ENCODE measurements at regions not wholly inside any gene's neighbourhood (a gene's known extent, or its start where the extent isn't known, plus 50 kb on each side); places are given as distances from the start of the nearest gene placed in this dataset.
"Not testable (repeated sequence)": the region's sequence is repeated elsewhere in the genome, so short reads cannot be mapped to it uniquely, and the experiment has no call there.

DNA sequence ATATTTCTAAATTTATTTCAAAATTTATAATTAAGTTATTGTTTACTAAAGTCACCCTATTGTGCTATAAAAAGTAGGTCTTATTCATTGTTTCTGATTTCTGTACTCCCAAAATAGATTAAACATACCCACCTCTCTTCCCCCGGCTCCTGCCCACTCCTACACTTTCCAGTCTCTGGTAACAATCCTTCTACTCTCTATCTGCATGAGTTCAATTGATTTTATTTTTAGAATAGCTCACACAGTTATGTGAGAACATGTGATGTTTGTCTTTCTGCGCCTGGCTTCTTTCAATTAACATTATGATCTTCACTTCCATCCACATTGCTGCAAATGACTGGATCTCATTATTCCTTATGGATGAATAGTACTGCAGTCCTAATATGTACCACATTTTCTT lies 269.3 kb downstream of the ACTRT1 start:
- DNase-seq (no peak), ATAC-seq (no peak)
- intact Hi-C loops (cut with DNase I), result no loop called here

DNA sequence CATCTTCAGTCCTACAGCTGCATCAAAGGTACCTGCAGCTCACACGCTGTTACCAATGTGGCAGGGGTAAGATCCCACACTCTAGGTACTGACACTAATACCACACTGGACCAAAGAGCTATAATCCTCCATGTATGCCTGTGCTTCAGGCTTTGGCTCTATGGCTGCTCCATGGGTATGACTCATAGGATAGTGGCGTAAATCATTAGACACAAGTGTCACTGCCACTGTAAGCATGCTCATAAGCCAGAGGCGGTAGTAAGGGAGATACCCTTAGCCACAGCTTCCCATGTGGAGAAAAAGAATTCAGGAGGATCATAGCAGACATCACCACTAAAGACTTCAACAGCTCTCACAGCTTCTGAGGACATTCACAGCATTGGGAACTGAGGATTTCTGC lies 287.5 kb downstream of the ACTRT1 start:
- intact Hi-C loops (cut with DNase I), result no loop called here

DNA sequence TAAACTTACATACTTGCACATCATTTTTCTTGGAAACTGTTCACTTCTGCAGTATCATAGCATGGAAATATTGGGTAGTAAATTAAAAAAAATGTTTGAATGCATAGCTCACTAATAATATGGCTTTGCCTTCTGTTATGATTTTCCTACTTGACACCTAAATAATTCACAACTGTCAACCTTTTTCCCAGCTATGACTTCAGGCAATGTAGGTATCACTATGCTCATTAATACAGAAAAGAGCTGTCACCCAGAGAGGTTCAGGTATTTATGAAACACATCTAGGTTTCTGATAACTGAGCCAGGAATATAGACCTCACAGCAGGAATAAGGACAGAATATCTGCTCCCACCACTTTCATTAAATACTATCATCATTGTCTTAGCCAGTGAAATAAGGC lies 289.5 kb downstream of the ACTRT1 start:
- intact Hi-C loops (cut with DNase I), result no loop called here
- no peak for DNase-seq
- no peak for ATAC-seq

More for the DNA sequence above, 287.5 kb downstream of the ACTRT1 start:
- no peak for DNase-seq
- no peak for ATAC-seq

DNA sequence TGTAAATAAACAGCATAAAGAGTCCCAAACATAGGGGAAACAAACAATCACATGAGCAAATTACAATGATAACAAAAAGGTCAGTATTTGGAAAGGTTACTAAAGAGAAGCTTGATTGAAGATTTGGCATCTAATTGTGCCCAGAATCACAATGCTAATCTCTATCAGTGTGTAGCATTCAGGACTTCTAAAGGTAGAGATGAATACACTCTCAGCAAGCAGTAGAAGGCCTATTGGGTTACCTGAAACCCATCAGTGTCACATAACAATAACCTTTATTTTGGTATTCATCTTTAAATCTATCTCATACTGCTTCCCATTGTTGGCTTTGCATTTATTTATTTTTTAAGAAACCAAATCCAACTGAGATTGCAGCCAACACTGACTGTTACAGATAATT lies 319.5 kb downstream of the ACTRT1 start:
- DNase-seq (no peak), ATAC-seq (no peak)
- intact Hi-C loops (cut with DNase I), result no loop called here

DNA sequence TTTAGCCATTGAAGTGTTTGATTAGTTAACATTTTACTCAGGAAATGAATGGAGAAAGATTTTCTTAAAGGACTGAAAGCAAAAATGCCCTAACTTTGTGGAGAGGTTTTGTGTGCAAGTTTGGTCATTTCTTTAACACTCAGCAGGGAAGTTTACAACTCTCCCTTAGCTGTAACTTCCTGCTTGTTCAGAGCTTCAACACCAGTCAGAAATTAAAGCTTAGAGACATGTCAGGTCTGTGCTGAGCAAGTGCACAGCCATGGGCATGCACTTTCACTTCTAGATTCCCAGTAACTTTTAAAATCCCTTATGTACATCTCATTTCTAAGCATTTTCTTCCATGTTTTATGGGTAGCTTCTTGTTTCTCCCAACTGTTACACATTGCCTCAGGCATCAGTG lies 326.0 kb downstream of the ACTRT1 start:
- no peak for ATAC-seq
- intact Hi-C loops (cut with DNase I), result no loop called here

DNA sequence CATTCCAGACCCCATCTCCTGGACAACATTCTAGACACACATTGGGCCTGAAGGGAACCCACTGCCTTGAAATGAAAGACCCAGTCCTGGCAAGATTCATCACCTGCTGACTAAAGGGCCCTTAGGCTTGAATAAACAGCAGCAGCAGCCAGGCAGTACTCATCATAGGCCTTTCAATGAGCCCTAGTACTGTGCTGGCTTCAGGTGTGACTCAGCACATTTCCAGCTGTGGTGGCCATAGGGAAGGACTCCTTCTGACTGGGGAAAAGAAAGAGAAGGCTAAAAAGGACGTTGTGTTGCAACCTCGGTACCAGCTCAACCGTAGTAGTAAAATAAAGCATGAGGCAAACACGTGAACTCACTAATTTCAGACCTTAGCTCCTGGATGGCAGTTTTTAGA lies 344.0 kb downstream of the ACTRT1 start:
- DNase-seq, result no peak
- intact Hi-C loops (cut with DNase I), result no loop called here

More for the DNA sequence above, 326.0 kb downstream of the ACTRT1 start:
- no peak for DNase-seq

DNA sequence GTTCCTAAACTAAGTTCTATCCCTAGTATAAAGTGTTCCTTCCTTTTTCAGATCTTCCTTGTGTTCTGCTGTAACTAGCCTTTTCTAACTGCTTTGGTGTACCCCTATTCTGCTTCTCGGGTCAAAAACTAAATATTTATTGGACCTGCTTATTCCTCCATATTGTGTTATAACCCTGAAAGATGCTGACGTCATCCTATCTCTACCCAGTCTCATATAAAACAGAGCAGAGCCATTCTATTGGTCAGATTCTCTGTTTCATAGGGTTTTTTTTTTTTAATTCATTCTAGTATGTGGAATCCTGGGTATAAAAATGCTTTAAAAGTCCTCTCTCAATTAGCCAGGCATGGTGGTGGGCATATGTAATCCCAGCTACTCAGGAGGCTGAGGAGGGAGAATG lies 349.7 kb downstream of the ACTRT1 start:
- ATAC-seq (no peak), DNase-seq (no peak)
- intact Hi-C loops (cut with DNase I), result no loop called here

More for the DNA sequence above, 344.0 kb downstream of the ACTRT1 start:
- no peak for ATAC-seq

DNA sequence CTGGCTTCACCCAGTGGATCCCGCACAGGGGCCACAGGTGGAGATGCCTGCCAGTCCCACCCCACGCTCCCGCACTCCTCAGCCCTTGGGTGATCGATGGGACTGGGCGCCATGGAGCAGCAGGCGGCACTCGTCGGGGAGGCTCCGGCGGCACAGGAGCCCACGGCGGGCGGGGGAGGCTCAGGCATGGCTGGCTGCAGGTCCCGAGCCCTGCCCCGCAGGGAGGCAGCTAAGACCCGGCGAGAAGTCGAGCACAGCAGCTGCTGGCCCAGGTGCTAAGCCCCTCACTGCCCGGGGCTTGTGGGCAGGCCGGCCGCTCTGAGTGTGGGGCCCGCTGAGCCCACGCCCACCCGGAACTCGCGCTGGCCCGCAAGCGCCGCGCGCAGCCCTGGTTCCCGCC lies 389.3 kb downstream of the ACTRT1 start:
- DNase-seq; intact Hi-C loops (cut with DNase I); ATAC-seq: not testable (repeated sequence)

DNA sequence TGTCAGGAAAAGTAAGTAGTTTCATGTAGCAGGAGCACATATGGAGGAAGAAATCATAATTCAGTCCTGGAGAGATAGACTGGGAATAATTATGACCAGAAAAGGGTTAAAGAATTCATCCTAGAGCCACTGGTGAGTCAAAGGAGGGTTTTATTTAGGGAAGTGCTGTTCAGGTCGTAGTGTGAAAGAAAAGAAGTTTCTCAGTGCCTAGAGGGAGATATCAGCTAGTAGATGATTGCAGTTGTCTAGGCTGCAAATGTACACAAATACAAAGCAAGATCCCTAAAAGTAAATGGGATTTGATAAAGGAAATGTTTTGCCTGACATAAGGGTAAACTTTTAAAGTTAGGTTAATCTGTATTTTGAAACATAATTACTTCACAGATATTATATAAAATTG lies 403.2 kb downstream of the ACTRT1 start:
- no peak for ATAC-seq
- DNase-seq, result no peak
- intact Hi-C loops (cut with DNase I), result no loop called here

DNA sequence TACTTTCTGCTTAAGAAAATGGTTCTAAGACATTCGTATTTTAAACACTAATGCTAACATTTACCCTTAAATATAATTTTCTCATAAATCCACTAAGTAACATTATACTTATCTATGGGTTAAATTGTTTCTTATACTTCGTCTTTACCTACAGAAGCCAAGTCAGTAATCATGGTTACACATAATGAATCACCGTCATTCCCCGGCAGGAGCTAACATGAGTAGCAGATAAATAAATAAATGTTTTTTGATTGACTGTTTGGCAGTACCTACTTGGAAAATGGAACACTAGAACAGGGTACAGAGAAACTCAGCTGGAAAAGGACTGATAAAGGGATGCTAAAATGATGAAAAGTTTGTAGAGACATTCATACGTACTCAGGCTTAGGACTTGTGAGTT lies 430.4 kb downstream of the ACTRT1 start:
- DNase-seq (no peak), ATAC-seq (no peak)
- intact Hi-C loops (cut with DNase I), result no loop called here

DNA sequence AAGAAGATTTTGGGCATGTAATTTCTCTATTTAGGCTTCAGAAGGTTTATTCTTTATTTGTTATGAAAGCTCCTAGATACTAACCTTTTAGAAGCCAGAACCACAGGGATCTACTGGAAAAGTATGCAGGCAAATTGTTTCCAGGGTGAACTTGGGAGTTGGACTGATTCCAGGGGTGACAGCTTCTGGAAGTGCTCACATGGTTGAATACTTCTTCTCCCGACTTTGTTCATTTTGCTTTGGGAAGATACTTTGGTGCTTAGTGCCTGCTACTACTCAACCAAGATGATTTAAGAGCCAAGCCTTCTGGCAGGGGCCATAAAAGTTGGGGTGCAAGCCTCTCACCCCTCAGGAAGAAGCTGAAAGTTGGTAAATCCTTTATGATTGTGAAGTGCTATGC lies 445.6 kb downstream of the ACTRT1 start:
- ATAC-seq (no peak), DNase-seq (no peak)
- intact Hi-C loops (cut with DNase I), result no loop called here

DNA sequence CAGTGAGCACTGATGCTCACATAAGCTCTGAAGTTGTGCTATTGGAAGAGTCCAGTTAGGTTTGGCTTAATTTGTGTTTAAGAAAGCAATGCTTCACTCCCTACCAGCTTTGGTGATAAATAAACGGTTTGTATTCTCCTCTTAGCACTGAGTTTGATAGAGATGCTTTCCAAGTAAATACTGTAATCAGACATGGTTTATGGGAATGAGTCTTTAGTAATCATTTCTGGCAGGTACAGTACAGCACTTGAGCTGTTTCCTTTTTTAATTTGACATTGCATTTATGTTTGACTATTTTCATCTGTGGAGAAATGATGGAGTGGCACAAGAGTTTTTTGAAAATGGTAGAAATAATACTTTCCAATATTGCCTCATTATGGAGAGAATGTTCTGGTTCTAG lies 455.3 kb downstream of the ACTRT1 start:
- no peak for DNase-seq
- intact Hi-C loops (cut with DNase I), result no loop called here
- ATAC-seq, result no peak

DNA sequence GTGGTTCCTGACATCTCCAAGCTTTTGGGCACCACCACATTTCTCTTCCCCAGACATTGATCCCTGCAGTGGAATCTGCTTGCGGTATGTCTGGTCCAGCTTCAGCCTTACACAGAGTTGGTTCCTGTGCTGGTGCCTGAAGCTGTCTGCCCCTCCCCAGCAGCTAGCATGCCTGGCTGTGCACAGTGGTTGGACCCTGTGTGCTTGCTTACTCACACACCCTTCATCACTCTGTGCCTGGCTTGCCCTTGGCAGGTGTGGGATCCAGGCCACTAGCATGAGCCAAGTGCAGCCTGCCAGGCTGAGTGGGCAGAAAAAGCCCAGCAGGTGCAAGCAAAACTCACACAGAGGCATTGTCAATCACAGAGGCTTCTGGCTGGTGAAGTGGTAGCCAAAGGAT lies 473.8 kb downstream of the ACTRT1 start:
- ATAC-seq (peak in 1 of 2 donors; percentile 55), DNase-seq (peak; percentile 23)
- intact Hi-C loops (cut with DNase I), result no loop called here

DNA sequence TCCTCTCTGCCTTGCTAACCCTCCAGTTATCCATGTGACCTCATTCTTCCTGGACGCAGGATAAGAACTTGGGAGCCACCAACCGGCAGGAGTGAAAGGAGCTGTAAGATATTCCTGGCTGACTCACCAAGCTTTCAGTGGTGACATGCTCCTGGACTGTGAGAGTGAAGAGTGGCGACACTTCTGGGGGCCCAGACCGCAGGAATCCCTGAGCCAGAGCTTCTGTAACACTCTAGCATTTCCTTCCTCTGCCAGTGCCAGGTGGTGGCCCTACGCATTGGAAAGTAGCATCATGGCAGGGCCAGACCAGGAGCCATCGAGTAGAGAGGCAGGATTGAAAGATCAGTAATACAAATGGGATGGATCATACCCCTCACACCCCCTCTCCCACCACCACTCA lies 474.3 kb downstream of the ACTRT1 start:
- intact Hi-C loops (cut with DNase I), result no loop called here
- DNase-seq, result no peak
- no peak for ATAC-seq

DNA sequence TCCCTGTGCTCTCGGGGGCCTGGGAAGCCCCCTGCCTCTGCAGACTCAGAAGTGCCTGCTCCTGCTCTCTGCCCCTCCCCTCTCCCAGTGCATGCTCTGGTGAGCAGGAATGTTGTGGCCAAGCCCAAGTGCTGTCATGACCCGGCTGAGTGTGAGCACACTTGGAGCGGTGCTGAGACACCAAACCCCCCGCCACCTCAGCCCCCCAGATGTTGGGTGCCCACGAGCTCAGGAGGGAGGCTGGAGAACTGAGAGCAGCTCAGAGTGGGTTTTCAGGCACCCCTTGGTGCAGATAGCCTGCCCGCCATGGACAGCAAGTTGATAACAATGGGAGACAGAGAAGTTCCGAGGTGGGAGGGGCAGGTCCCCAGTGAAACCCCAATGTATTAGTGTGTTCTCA lies 477.4 kb downstream of the ACTRT1 start:
- intact Hi-C loops (cut with DNase I), result no loop called here
- DNase-seq, result no peak
- no peak for ATAC-seq

DNA sequence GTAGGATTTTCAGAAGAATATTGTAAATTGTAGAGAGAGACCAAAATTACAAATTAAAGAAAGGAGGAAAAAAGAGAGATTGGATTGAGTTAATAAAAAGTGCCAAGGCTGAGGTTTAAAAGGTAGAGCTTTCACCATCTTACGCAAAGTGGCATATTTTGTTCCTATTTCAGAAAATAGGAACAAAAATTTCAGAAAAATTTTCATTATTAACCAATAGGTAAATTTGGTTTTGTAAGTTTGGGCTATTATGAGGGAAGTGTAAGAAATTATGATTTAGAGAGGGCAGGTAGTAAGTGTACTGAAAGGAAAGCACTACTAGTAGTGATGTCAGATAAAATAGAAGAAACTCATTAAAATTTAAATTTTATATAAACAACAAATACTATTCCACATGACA lies 479.7 kb downstream of the ACTRT1 start:
- intact Hi-C loops (cut with DNase I), result no loop called here
- DNase-seq, result no peak
- no peak for ATAC-seq

DNA sequence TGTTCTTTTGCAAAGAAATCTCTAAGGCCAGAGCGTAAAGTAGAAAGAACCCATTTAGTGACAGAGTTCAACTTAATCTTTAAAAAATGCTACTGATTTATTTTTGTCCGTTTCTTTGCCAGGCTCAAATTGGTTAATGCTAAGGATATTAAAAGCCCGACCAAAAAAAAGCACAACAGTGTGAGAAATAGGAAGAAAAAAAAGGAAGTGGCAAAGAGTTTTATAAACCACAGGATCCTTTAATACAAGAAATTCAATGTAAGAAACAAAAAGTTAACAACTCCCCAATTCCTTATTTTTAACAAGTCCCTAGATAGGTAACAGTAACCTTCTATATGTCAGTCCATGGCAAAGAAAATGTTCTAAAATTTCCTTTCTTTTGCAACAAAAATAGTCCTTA lies 480.4 kb downstream of the ACTRT1 start:
- ATAC-seq, result no peak
- no peak for DNase-seq
- intact Hi-C loops (cut with DNase I), result no loop called here

DNA sequence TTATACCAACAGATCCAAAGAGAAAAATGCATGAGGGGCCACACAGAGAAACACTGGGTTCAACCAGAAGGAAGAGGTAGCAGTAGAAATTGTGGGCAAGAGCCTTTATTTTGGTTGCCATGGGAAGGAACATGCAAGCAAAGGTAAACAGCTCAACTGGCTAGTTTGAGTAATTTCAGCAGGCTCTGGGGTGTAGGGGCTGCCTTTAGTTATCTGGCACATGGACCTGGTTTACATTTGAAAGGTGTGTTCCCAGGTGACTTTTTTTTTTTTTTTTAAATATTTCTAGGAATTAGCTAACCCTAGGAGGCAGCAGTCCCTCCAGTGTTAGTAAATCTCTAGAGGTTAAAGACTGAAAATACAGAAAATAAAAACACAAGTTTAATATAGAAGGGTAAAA lies 481.9 kb downstream of the ACTRT1 start:
- intact Hi-C loops (cut with DNase I), result no loop called here
- no peak for DNase-seq

DNA sequence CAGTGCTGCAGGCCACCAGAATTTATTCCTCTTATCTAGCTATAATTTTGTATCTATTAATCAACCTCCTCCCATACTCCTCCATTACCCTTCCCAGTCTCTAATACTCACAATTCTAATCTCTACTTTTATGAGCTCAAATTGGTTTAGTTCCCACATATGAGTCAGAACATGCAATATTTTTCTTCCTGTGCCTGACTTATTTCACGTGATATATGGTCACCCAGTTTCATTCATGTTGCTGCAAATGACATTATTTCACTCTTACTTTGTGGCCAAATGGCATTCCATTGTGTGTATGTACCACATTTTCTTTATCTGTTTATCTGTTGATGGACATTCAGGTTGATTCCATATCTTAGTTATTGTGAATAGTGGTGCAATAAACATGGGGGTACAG lies 483.5 kb downstream of the ACTRT1 start:
- ATAC-seq, result no peak
- no peak for DNase-seq
- intact Hi-C loops (cut with DNase I), result no loop called here

More for the DNA sequence above, 481.9 kb downstream of the ACTRT1 start:
- no peak for ATAC-seq

DNA sequence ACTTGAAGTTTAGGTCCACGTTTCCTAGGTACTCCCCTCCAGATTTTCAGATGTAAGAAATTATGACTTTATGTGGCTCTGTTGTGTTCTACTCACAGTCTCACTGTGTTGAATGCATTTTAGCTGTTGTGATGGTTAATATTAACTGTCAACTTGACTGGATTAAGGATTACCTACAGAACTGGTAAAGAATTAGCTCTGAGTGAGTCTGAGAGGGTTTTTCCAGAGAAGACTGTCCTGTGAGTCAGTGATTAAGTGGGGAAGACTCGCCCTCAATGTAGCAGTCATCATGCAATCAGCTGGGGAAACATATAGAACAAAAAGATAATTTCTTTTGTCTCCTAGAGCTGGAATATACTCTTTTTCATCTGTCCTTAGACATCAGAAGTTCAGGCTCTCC lies 493.4 kb downstream of the ACTRT1 start:
- DNase-seq (no peak), ATAC-seq (no peak)
- intact Hi-C loops (cut with DNase I), result no loop called here

DNA sequence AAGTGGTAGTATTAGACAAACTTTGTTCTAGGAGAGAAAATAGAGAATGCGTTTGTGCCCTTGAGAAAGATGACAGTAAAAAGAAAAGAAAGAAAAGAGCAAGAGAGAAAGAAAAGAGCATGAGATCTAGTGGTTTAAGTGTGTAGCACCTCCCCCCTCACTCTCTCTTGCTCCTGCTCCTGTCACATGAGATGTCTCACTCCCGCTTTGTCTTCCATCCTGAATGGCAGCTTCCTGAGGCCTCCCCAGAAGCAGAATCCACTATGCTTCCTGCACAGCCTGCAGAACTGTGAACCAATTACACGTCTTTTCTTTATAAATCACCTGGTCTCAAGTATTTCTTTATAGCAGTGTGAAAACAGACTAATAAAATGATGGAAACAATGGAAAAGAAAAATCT lies 499.6 kb downstream of the ACTRT1 start:
- intact Hi-C loops (cut with DNase I), result no loop called here
- ATAC-seq, result no peak

DNA sequence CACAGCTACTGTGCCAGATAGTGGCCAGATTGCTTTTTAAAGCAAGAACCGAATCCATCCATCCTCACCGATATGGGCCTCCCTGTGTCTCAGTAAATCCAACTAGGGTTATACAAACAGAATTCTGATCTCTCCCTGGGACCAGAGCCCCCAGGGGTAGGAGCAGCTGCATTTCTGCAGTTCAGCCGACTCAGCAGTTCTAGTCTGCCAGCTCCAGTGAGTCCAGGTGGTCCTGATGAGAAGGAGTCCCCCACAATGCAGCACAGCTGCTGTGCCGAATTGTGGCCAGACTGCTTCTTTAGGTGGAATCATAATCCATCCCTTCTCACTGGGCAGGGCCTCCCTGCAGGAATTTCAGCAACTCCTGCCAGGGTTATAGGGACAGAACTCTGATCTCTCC lies 532.9 kb downstream of the ACTRT1 start:
- intact Hi-C loops (cut with DNase I), result no loop called here
- ATAC-seq, result no peak
- no peak for DNase-seq

More for the DNA sequence above, 499.6 kb downstream of the ACTRT1 start:
- DNase-seq, result no peak
